GM12878 (cell line): ENCODE measurements at regions not wholly inside any gene's neighbourhood (a gene's known extent, or its start where the extent isn't known, plus 50 kb on each side); places are given as distances from the start of the nearest gene placed in this dataset.

ENCODE experiments used
- BCL11A ChIP-seq: IDR thresholded peaks from 2 replicates; pipeline ENCODE4 v1.6.1; 2011; ENCODE audit warnings: low read depth, low read length
- CBX3 ChIP-seq: fragments of 200-600 bp; sonication (generic); IDR thresholded peaks from 2 replicates; pipeline ENCODE4 v1.6.1; 2016; ENCODE audit warnings: low read depth, borderline replicate concordance
- CREM ChIP-seq: IDR thresholded peaks from 2 replicates; pipeline ENCODE4 v1.6.1; 2014; ENCODE audit warnings: antibody characterized with exemption, low read depth
- EZH2 ChIP-seq: IDR thresholded peaks from 2 replicates; pipeline ENCODE4 v1.6.1; 2012; ENCODE audit warnings: low read depth, mild to moderate bottlenecking, control low read depth, inconsistent platforms, low read length, borderline replicate concordance; ENCODE audit not compliant: control insufficient read depth
- FOS ChIP-seq: IDR thresholded peaks from 3 replicates; pipeline ENCODE4 v1.6.1; 2011; ENCODE audit warnings: borderline replicate concordance; ENCODE audit not compliant: insufficient read length; ENCODE audit errors: extremely low read depth
- HDGF ChIP-seq: fragments of 450-650 bp; IDR thresholded peaks from 2 replicates; pipeline ENCODE4 v1.6.1; 2016; ENCODE audit warnings: antibody characterized with exemption
- IKZF2 ChIP-seq, 2 experiments: fragments of 450-650 bp; IDR thresholded peaks; 2 replicates each; pipeline ENCODE4 v1.6.1; 2017; ENCODE audit warnings: mild to moderate bottlenecking in 2 of 2, moderate library complexity in 2 of 2
- IRF4 ChIP-seq: IDR thresholded peaks from 2 replicates; pipeline ENCODE4 v1.6.1; 2011; ENCODE audit warnings: low read depth, low read length
- NBN ChIP-seq: fragments of 450-650 bp; IDR thresholded peaks from 2 replicates; pipeline ENCODE4 v1.6.1; 2016
- NFYB ChIP-seq: IDR thresholded peaks from 2 replicates; pipeline ENCODE4 v1.6.1; 2011; ENCODE audit warnings: low read depth, mild to moderate bottlenecking, low read length, improper control_type of control experiment, moderate library complexity; ENCODE audit not compliant: insufficient read depth
- PAX5 ChIP-seq: IDR thresholded peaks from 2 replicates; pipeline ENCODE4 v1.6.1; 2011; ENCODE audit warnings: low read depth, low read length, borderline replicate concordance
- POLR2AphosphoS2 ChIP-seq: IDR thresholded peaks from 2 replicates; pipeline ENCODE4 v1.6.1; 2011; ENCODE audit warnings: low read depth, mild to moderate bottlenecking, low read length, improper control_type of control experiment, moderate library complexity
- ZBED1 ChIP-seq: IDR thresholded peaks from 2 replicates; pipeline ENCODE4 v1.6.1; 2016; ENCODE audit warnings: borderline replicate concordance
- TF ChIP-seq, protein P1 (sequence below): fragments of 450-650 bp; IDR thresholded peaks from 2 replicates; pipeline ENCODE4 v1.6.1; 2017; ENCODE audit warnings: low read depth, mild to moderate bottlenecking, moderate library complexity
- TF ChIP-seq, protein P2 (sequence below): fragments of 450-650 bp; formaldehyde crosslinking; IDR thresholded peaks from 2 replicates; pipeline ENCODE4 v1.4.0; 2020; ENCODE audit warnings: mild to moderate bottlenecking, moderate library complexity
- TF ChIP-seq, protein P3 (sequence below): fragments of 450-650 bp; IDR thresholded peaks from 2 replicates; pipeline ENCODE4 v1.6.1; 2014; ENCODE audit warnings: mild to moderate bottlenecking

DNA sequence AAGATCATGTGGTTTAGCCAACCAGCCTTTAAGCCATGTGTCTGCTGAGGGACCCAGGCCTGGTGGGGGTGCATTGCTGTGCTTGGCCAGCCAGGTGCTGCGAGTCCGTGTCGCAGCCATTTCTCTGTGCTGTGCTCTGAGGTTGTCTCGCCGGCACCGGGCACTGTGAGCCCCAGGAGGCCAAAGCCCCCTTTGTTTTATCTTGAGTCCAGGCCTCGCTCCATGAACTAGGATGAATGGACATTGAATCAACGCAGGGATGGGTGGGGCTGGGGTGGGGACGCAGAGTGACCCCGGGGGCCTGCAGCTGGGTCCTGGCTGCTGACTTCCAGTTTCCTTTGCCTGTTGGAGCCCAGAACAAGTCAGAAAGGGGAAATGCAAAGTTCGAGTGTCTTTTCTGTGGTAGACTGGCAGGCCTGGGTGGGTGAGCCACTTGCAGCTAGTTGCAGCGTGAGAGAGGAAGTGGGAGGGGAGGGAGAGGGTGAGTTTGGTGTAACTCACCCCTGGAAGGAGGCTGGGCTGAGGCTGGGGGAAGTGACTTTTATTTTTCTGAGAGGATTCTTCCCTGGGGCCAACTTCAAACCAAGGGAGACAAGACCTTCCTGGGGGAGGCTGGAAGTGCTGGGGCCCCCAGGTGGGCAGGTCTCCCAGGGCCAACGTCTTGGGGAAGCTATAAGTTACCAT lies 324.7 kb downstream of the SEC14L1 start (continued):
- TF ChIP-seq, protein P1, sequence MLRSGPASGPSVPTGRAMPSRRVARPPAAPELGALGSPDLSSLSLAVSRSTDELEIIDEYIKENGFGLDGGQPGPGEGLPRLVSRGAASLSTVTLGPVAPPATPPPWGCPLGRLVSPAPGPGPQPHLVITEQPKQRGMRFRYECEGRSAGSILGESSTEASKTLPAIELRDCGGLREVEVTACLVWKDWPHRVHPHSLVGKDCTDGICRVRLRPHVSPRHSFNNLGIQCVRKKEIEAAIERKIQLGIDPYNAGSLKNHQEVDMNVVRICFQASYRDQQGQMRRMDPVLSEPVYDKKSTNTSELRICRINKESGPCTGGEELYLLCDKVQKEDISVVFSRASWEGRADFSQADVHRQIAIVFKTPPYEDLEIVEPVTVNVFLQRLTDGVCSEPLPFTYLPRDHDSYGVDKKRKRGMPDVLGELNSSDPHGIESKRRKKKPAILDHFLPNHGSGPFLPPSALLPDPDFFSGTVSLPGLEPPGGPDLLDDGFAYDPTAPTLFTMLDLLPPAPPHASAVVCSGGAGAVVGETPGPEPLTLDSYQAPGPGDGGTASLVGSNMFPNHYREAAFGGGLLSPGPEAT: peak; percentile 27; the same call in 1 of the 2 replicates
- TF ChIP-seq POLR2AphosphoS2: no peak
- peak; percentile 90 for TF ChIP-seq NBN
- no peak for TF ChIP-seq ZBED1
- TF ChIP-seq EZH2: no peak
- TF ChIP-seq BCL11A: 0 out of 2 replicates have a peak, but pooled peaks have one; percentile 47
- TF ChIP-seq, protein P2, sequence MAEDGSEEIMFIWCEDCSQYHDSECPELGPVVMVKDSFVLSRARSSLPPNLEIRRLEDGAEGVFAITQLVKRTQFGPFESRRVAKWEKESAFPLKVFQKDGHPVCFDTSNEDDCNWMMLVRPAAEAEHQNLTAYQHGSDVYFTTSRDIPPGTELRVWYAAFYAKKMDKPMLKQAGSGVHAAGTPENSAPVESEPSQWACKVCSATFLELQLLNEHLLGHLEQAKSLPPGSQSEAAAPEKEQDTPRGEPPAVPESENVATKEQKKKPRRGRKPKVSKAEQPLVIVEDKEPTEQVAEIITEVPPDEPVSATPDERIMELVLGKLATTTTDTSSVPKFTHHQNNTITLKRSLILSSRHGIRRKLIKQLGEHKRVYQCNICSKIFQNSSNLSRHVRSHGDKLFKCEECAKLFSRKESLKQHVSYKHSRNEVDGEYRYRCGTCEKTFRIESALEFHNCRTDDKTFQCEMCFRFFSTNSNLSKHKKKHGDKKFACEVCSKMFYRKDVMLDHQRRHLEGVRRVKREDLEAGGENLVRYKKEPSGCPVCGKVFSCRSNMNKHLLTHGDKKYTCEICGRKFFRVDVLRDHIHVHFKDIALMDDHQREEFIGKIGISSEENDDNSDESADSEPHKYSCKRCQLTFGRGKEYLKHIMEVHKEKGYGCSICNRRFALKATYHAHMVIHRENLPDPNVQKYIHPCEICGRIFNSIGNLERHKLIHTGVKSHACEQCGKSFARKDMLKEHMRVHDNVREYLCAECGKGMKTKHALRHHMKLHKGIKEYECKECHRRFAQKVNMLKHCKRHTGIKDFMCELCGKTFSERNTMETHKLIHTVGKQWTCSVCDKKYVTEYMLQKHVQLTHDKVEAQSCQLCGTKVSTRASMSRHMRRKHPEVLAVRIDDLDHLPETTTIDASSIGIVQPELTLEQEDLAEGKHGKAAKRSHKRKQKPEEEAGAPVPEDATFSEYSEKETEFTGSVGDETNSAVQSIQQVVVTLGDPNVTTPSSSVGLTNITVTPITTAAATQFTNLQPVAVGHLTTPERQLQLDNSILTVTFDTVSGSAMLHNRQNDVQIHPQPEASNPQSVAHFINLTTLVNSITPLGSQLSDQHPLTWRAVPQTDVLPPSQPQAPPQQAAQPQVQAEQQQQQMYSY (CRISPR knock-in tag): no peak
- peak; percentile 78 for TF ChIP-seq HDGF
- TF ChIP-seq CBX3: no peak
- TF ChIP-seq IRF4: peak; percentile 58
- TF ChIP-seq IKZF2 (IDR thresholded peaks at IDR 0.05): peak; percentile 77 to 79; a peak in 3 of 4 replicates
- no peak for TF ChIP-seq NFYB
- TF ChIP-seq FOS: no peak
- TF ChIP-seq CREM: no peak
- peak; percentile 78; the same call in 1 of the 2 replicates for TF ChIP-seq PAX5
- TF ChIP-seq, protein P3, sequence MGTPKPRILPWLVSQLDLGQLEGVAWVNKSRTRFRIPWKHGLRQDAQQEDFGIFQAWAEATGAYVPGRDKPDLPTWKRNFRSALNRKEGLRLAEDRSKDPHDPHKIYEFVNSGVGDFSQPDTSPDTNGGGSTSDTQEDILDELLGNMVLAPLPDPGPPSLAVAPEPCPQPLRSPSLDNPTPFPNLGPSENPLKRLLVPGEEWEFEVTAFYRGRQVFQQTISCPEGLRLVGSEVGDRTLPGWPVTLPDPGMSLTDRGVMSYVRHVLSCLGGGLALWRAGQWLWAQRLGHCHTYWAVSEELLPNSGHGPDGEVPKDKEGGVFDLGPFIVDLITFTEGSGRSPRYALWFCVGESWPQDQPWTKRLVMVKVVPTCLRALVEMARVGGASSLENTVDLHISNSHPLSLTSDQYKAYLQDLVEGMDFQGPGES: no peak
